ENCODE measurements at regions not wholly inside any gene's neighbourhood (a gene's known extent, or its start where the extent isn't known, plus 50 kb on each side); places are given as distances from the start of the nearest gene placed in this dataset.

GRCh38 chr4:122100508-122100907, 51.6 kb upstream of the BLTP1 start:
- ChIA-PET CTCF (no interaction called here), POLR2A (no interaction called here)
- Histone ChIP-seq H3K4me1 (ENCODE audit: control extremely low read depth in 1 of 4, control insufficient read depth in 4 of 4, insufficient read depth in 4 of 4, low read length in 3 of 4) (no peaks in the 10 kb centered on the region), H3K4me3 (ENCODE audit: control insufficient read depth in 1 of 7, extremely low read depth in 1 of 7, insufficient read depth in 4 of 7, low read depth in 2 of 7, low read length in 6 of 7) (no peak overlapping the region), H3K36me3 (ENCODE audit: control insufficient read depth in 4 of 4, insufficient read depth in 4 of 4, low read length in 3 of 4) (no peaks in the 10 kb centered on the region), H3K9me3 (ENCODE audit: control extremely low read depth in 1 of 5, control insufficient read depth in 4 of 5, insufficient read depth in 2 of 5, low read depth in 1 of 5, low read length in 4 of 5) (no peaks in the 10 kb centered on the region), H3K27ac (ENCODE audit: insufficient read depth in 1 of 2, low read depth in 1 of 2, low read length in 2 of 2, poor library complexity in 1 of 2, severe bottlenecking in 2 of 2) (no peak overlapping the region), H3K27me3 (replicated peaks in 2 of 5; ENCODE audit: control insufficient read depth in 4 of 5, insufficient read depth in 5 of 5, low read length in 4 of 5) (no peaks in the 10 kb centered on the region)
- DNase-seq: no peak
- 100% methylated on average over 1 of the region's 2 CpGs for WGBS (ENCODE audit: insufficient coverage)

- no peak overlapping the region for H3K27ac ChIP-seq (ENCODE audit: insufficient read depth in 1 of 2, low read depth in 1 of 2, low read length in 2 of 2, poor library complexity in 1 of 2, severe bottlenecking in 2 of 2)
- no peak for DNase-seq
- 100% methylated on average over 1 of the region's 2 CpGs for WGBS (ENCODE audit: insufficient coverage)
- no peaks in the 10 kb centered on the region for H3K4me1 ChIP-seq (ENCODE audit: control extremely low read depth in 1 of 4, control insufficient read depth in 4 of 4, insufficient read depth in 4 of 4, low read length in 3 of 4)
- H3K9me3 ChIP-seq (ENCODE audit: control extremely low read depth in 1 of 5, control insufficient read depth in 4 of 5, insufficient read depth in 2 of 5, low read depth in 1 of 5, low read length in 4 of 5): peaks cover 0 to 2% (median 0%) of the 10 kb centered on the region in 5 experiments
- H3K36me3 ChIP-seq (ENCODE audit: control insufficient read depth in 4 of 4, insufficient read depth in 4 of 4, low read length in 3 of 4): no peaks in the 10 kb centered on the region
- ChIA-PET POLR2A (no interaction called here), CTCF (no interaction called here)
- no peak overlapping the region for H3K4me3 ChIP-seq (ENCODE audit: control insufficient read depth in 1 of 7, extremely low read depth in 1 of 7, insufficient read depth in 4 of 7, low read depth in 2 of 7, low read length in 6 of 7)
- no peaks in the 10 kb centered on the region for H3K27me3 ChIP-seq (replicated peaks in 2 of 5; ENCODE audit: control insufficient read depth in 4 of 5, insufficient read depth in 5 of 5, low read length in 4 of 5)
These were observed 52.2 kb upstream of the BLTP1 start for GRCh38 chr4:122099896-122100295.

- Histone ChIP-seq H3K4me1 (ENCODE audit: control extremely low read depth in 1 of 4, control insufficient read depth in 4 of 4, insufficient read depth in 4 of 4, low read length in 3 of 4) (no peaks in the 10 kb centered on the region), H3K4me3 (ENCODE audit: control insufficient read depth in 1 of 7, extremely low read depth in 1 of 7, insufficient read depth in 4 of 7, low read depth in 2 of 7, low read length in 6 of 7) (no peak overlapping the region), H3K27me3 (replicated peaks in 2 of 5; ENCODE audit: control insufficient read depth in 4 of 5, insufficient read depth in 5 of 5, low read length in 4 of 5) (peaks cover 0 to 2% (median 0%) of the 10 kb centered on the region in 5 experiments), H3K27ac (ENCODE audit: insufficient read depth in 1 of 2, low read depth in 1 of 2, low read length in 2 of 2, poor library complexity in 1 of 2, severe bottlenecking in 2 of 2) (no peak overlapping the region), H3K36me3 (ENCODE audit: control insufficient read depth in 4 of 4, insufficient read depth in 4 of 4, low read length in 3 of 4) (no peaks in the 10 kb centered on the region), H3K9me3 (ENCODE audit: control extremely low read depth in 1 of 5, control insufficient read depth in 4 of 5, insufficient read depth in 2 of 5, low read depth in 1 of 5, low read length in 4 of 5) (peaks cover 0 to 2% (median 0%) of the 10 kb centered on the region in 5 experiments)
- no CpG with 5 or more reads among the region's 1 CpG for WGBS (ENCODE audit: insufficient coverage)
- ChIA-PET POLR2A (no interaction called here), CTCF (interaction anchor here (0.8 kb wide), 1 partner anchor 14 kb away, joined by 3 read pairs; no protein-coding TSS in a partner anchor)
- DNase-seq: no peak
These were observed 60.2 kb upstream of the BLTP1 start for GRCh38 chr4:122091836-122092405.

- ChIA-PET CTCF (interaction anchor here (0.8 kb wide), 1 partner anchor 15 kb away, joined by 3 read pairs; no protein-coding TSS in a partner anchor), POLR2A (no interaction called here)
- Histone ChIP-seq H3K4me1 (ENCODE audit: control extremely low read depth in 1 of 4, control insufficient read depth in 4 of 4, insufficient read depth in 4 of 4, low read length in 3 of 4) (no peaks in the 10 kb centered on the region), H3K36me3 (ENCODE audit: control insufficient read depth in 4 of 4, insufficient read depth in 4 of 4, low read length in 3 of 4) (no peaks in the 10 kb centered on the region), H3K27ac (ENCODE audit: insufficient read depth in 1 of 2, low read depth in 1 of 2, low read length in 2 of 2, poor library complexity in 1 of 2, severe bottlenecking in 2 of 2) (no peak overlapping the region), H3K27me3 (replicated peaks in 2 of 5; ENCODE audit: control insufficient read depth in 4 of 5, insufficient read depth in 5 of 5, low read length in 4 of 5) (peaks cover 0 to 2% (median 0%) of the 10 kb centered on the region in 5 experiments), H3K4me3 (ENCODE audit: control insufficient read depth in 1 of 7, extremely low read depth in 1 of 7, insufficient read depth in 4 of 7, low read depth in 2 of 7, low read length in 6 of 7) (no peak overlapping the region), H3K9me3 (ENCODE audit: control extremely low read depth in 1 of 5, control insufficient read depth in 4 of 5, insufficient read depth in 2 of 5, low read depth in 1 of 5, low read length in 4 of 5) (peaks cover 0 to 2% (median 0%) of the 10 kb centered on the region in 5 experiments)
- DNase-seq: no peak
- 100% methylated on average over 1 of the region's 1 CpG for WGBS (ENCODE audit: insufficient coverage)
These were observed 60.7 kb upstream of the BLTP1 start for GRCh38 chr4:122091397-122091796.

GRCh38 chr4:122090989-122091388, 61.1 kb upstream of the BLTP1 start:
- H3K4me3 ChIP-seq (ENCODE audit: control insufficient read depth in 1 of 7, extremely low read depth in 1 of 7, insufficient read depth in 4 of 7, low read depth in 2 of 7, low read length in 6 of 7): no peak overlapping the region
- POLR2A ChIA-PET: no interaction called here
- WGBS (ENCODE audit: insufficient coverage): no CpG with 5 or more reads among the region's 1 CpG
- peaks cover 0 to 2% (median 0%) of the 10 kb centered on the region in 5 experiments for H3K27me3 ChIP-seq (replicated peaks in 2 of 5; ENCODE audit: control insufficient read depth in 4 of 5, insufficient read depth in 5 of 5, low read length in 4 of 5)
- H3K27ac ChIP-seq (ENCODE audit: insufficient read depth in 1 of 2, low read depth in 1 of 2, low read length in 2 of 2, poor library complexity in 1 of 2, severe bottlenecking in 2 of 2): no peak overlapping the region
- no peak for DNase-seq
- H3K4me1 ChIP-seq (ENCODE audit: control extremely low read depth in 1 of 4, control insufficient read depth in 4 of 4, insufficient read depth in 4 of 4, low read length in 3 of 4): no peaks in the 10 kb centered on the region
- CTCF ChIA-PET: no interaction called here
- no peaks in the 10 kb centered on the region for H3K36me3 ChIP-seq (ENCODE audit: control insufficient read depth in 4 of 4, insufficient read depth in 4 of 4, low read length in 3 of 4)
- H3K9me3 ChIP-seq (ENCODE audit: control extremely low read depth in 1 of 5, control insufficient read depth in 4 of 5, insufficient read depth in 2 of 5, low read depth in 1 of 5, low read length in 4 of 5): peaks cover 0 to 2% (median 0%) of the 10 kb centered on the region in 5 experiments

GRCh38 chr4:122086338-122087065, 65.6 kb upstream of the BLTP1 start:
- H3K9me3 ChIP-seq (ENCODE audit: control extremely low read depth in 1 of 5, control insufficient read depth in 4 of 5, insufficient read depth in 2 of 5, low read depth in 1 of 5, low read length in 4 of 5): no peaks in the 10 kb centered on the region
- peaks cover 0 to 2% (median 0%) of the 10 kb centered on the region in 5 experiments for H3K27me3 ChIP-seq (replicated peaks in 2 of 5; ENCODE audit: control insufficient read depth in 4 of 5, insufficient read depth in 5 of 5, low read length in 4 of 5)
- H3K4me1 ChIP-seq (ENCODE audit: control extremely low read depth in 1 of 4, control insufficient read depth in 4 of 4, insufficient read depth in 4 of 4, low read length in 3 of 4): no peaks in the 10 kb centered on the region
- CTCF ChIA-PET: no interaction called here
- H3K27ac ChIP-seq (ENCODE audit: insufficient read depth in 1 of 2, low read depth in 1 of 2, low read length in 2 of 2, poor library complexity in 1 of 2, severe bottlenecking in 2 of 2): no peak overlapping the region
- POLR2A ChIA-PET: no interaction called here
- no peak for DNase-seq
- H3K36me3 ChIP-seq (ENCODE audit: control insufficient read depth in 4 of 4, insufficient read depth in 4 of 4, low read length in 3 of 4): no peaks in the 10 kb centered on the region
- WGBS (ENCODE audit: insufficient coverage): 93% methylated on average over 4 of the region's 4 CpGs
- H3K4me3 ChIP-seq (ENCODE audit: control insufficient read depth in 1 of 7, extremely low read depth in 1 of 7, insufficient read depth in 4 of 7, low read depth in 2 of 7, low read length in 6 of 7): no peak overlapping the region

- no peaks in the 10 kb centered on the region for H3K36me3 ChIP-seq (ENCODE audit: control insufficient read depth in 4 of 4, insufficient read depth in 4 of 4, low read length in 3 of 4)
- no peak overlapping the region for H3K27ac ChIP-seq (ENCODE audit: insufficient read depth in 1 of 2, low read depth in 1 of 2, low read length in 2 of 2, poor library complexity in 1 of 2, severe bottlenecking in 2 of 2)
- no peaks in the 10 kb centered on the region for H3K4me1 ChIP-seq (ENCODE audit: control extremely low read depth in 1 of 4, control insufficient read depth in 4 of 4, insufficient read depth in 4 of 4, low read length in 3 of 4)
- no CpG with 5 or more reads among the region's 1 CpG for WGBS (ENCODE audit: insufficient coverage)
- no peak overlapping the region for H3K4me3 ChIP-seq (ENCODE audit: control insufficient read depth in 1 of 7, extremely low read depth in 1 of 7, insufficient read depth in 4 of 7, low read depth in 2 of 7, low read length in 6 of 7)
- no peaks in the 10 kb centered on the region for H3K9me3 ChIP-seq (ENCODE audit: control extremely low read depth in 1 of 5, control insufficient read depth in 4 of 5, insufficient read depth in 2 of 5, low read depth in 1 of 5, low read length in 4 of 5)
- POLR2A ChIA-PET: no interaction called here
- CTCF ChIA-PET: no interaction called here
- H3K27me3 ChIP-seq (replicated peaks in 2 of 5; ENCODE audit: control insufficient read depth in 4 of 5, insufficient read depth in 5 of 5, low read length in 4 of 5): peaks cover 0 to 2% (median 0%) of the 10 kb centered on the region in 5 experiments
- DNase-seq: no peak
These were observed 68.1 kb upstream of the BLTP1 start for GRCh38 chr4:122083989-122084388.

Measured in common myeloid progenitor, CD34-positive (primary cell).